Stimulated activated CD8-positive, alpha-beta memory T cell treated with anti-CD3 and anti-CD28 coated beads, Interleukin-15, amount 100 ng/mL, for 4 hours (primary cell): ENCODE measurements at regions not wholly inside any gene's neighbourhood (a gene's known extent, or its start where the extent isn't known, plus 50 kb on each side); places are given as distances from the start of the nearest gene placed in this dataset.

ENCODE experiments used
- DNase-seq, 2 donors: peaks; one replicate each; pipeline ENCODE4 v3.0.0-alpha.2; 2020; ENCODE audit warnings: low read depth in 2 of 2

- DNase-seq = no peak
Measured at GRCh38 chr6:43968110-43968965, 158.9 kb downstream of the MRPL14 start.

- DNase-seq = no peak
Measured at GRCh38 chr6:43967719-43968091, 159.5 kb downstream of the MRPL14 start.

GRCh38 chr6:43966853-43967718 is 160.2 kb downstream of the MRPL14 start:
- no peak for DNase-seq

GRCh38 chr6:43966374-43966658 is 160.9 kb downstream of the MRPL14 start:
- DNase-seq = no peak

GRCh38 chr6:43965628-43966373 is 161.5 kb downstream of the MRPL14 start:
- no peak for DNase-seq

GRCh38 chr6:43964659-43965570 is 162.3 kb downstream of the MRPL14 start:
- DNase-seq = no peak

- DNase-seq = no peak
Measured at GRCh38 chr6:43963877-43964658, 163.2 kb downstream of the MRPL14 start.

- no peak for DNase-seq
Measured at GRCh38 chr6:43963203-43963602, 164.0 kb downstream of the MRPL14 start.

GRCh38 chr6:43962458-43962857 is 164.8 kb downstream of the MRPL14 start:
- DNase-seq = no peak

GRCh38 chr6:43957273-43957672 is 170.0 kb downstream of the MRPL14 start:
- DNase-seq = no peak

- no peak for DNase-seq
Measured at GRCh38 chr6:43956478-43956877, 170.8 kb downstream of the MRPL14 start.

- DNase-seq = no peak
Measured at GRCh38 chr6:43954311-43955131, 172.7 kb downstream of the MRPL14 start.

GRCh38 chr6:43953794-43954310 is 173.4 kb downstream of the MRPL14 start:
- no peak for DNase-seq

- DNase-seq = no peak
Measured at GRCh38 chr6:43953256-43953655, 174.0 kb downstream of the MRPL14 start.

- no peak for DNase-seq
Measured at GRCh38 chr6:43952746-43953145, 174.5 kb downstream of the MRPL14 start.

- DNase-seq = no peak
Measured at GRCh38 chr6:43951756-43952675, 175.2 kb downstream of the MRPL14 start.

GRCh38 chr6:43951063-43951755 is 176.0 kb downstream of the MRPL14 start:
- no peak for DNase-seq

- DNase-seq = no peak
Measured at GRCh38 chr6:43950731-43951062, 176.6 kb downstream of the MRPL14 start.
